K562 (cell line): ENCODE measurements at regions not wholly inside any gene's neighbourhood (a gene's known extent, or its start where the extent isn't known, plus 50 kb on each side); places are given as distances from the start of the nearest gene placed in this dataset.
"Not testable (repeated sequence)": the region's sequence is repeated elsewhere in the genome, so short reads cannot be mapped to it uniquely, and the experiment has no call there.

Source experiments
- GABPA ChIP-seq: fragments of 200-800 bp; sonication (Bioruptor generic); conservative IDR thresholded peaks from 2 replicates; pipeline ENCODE4 v1.6.1; 2016; ENCODE audit warnings: low read depth, missing genetic modification characterization, missing compliant biosample characterization
- SRSF9 ChIP-seq: fragments of 200-400 bp; formaldehyde crosslinking; IDR thresholded peaks from 2 replicates; pipeline ENCODE4 v1.6.1; 2017; ENCODE audit warnings: low read depth, low read length, borderline replicate concordance
- YY1 ChIP-seq, 3 experiments: IDR thresholded peaks; 2 replicates each; pipeline ENCODE4 v1.6.1; 2011; ENCODE audit warnings: low read length in 2 of 3, mild to moderate bottlenecking in 2 of 3, moderate library complexity in 2 of 3, borderline replicate concordance in 1 of 3, control low read depth in 1 of 3, low read depth in 1 of 3; ENCODE audit not compliant: insufficient read depth in 3 of 3, insufficient replicate concordance in 2 of 3, control insufficient read depth in 1 of 3, insufficient read length in 1 of 3; ENCODE audit errors: extremely low read depth in 1 of 3
- ZC3H8 ChIP-seq: fragments of 450-650 bp; IDR thresholded peaks from 2 replicates; pipeline ENCODE4 v1.6.1; 2017
- TF ChIP-seq, protein P1 (sequence below), 3 experiments: IDR thresholded peaks in 2 of 3; conservative IDR thresholded peaks in 1 of 3; 2 replicates each; pipeline ENCODE4 v1.5.1; 2011 to 2012; ENCODE audit warnings: low read length in 3 of 3, mild to moderate bottlenecking in 3 of 3, control low read depth in 2 of 3, improper control_type of control experiment in 1 of 3, inconsistent platforms in 1 of 3, low read depth in 1 of 3, mixed read lengths in 1 of 3, moderate library complexity in 1 of 3; ENCODE audit not compliant: insufficient read depth in 2 of 3

DNA sequence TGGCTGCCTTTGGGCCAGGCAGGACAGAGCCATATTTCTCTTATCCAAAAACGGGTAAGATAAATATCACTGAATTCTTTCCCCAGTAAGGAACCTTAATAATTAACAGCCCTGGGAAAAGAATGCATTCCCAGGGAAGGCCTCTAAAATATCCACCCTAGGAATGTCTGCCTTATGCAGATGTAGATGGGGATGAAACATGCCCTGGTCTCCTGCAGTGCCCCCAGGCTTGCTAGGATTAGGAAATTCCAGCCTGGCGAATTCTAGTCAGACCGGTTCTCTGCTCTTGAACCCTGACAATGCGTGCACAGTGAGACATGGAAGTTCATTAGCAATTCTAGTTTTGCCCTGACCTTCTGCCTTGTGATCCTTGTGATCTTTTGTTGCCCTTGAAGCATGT, 663.7 kb downstream of the GABRG1 start:
- not testable (repeated sequence) for TF ChIP-seq ZC3H8; SRSF9; YY1 (IDR thresholded peaks at IDR 0.05; ENCODE audit: borderline replicate concordance in 1 of 3, control insufficient read depth in 1 of 3, extremely low read depth in 1 of 3, insufficient read depth in 3 of 3, insufficient read length in 1 of 3, insufficient replicate concordance in 2 of 3, low read depth in 1 of 3, low read length in 2 of 3); GABPA
- TF ChIP-seq, protein P1, sequence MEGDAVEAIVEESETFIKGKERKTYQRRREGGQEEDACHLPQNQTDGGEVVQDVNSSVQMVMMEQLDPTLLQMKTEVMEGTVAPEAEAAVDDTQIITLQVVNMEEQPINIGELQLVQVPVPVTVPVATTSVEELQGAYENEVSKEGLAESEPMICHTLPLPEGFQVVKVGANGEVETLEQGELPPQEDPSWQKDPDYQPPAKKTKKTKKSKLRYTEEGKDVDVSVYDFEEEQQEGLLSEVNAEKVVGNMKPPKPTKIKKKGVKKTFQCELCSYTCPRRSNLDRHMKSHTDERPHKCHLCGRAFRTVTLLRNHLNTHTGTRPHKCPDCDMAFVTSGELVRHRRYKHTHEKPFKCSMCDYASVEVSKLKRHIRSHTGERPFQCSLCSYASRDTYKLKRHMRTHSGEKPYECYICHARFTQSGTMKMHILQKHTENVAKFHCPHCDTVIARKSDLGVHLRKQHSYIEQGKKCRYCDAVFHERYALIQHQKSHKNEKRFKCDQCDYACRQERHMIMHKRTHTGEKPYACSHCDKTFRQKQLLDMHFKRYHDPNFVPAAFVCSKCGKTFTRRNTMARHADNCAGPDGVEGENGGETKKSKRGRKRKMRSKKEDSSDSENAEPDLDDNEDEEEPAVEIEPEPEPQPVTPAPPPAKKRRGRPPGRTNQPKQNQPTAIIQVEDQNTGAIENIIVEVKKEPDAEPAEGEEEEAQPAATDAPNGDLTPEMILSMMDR (IDR thresholded peaks at IDR 0.05 in 2 of 3, conservative IDR thresholded peaks at IDR 0.05 in 1 of 3; ENCODE audit: insufficient read depth in 2 of 3, low read depth in 1 of 3, low read length in 3 of 3) = not testable (repeated sequence)
